ENCODE measurements at regions not wholly inside any gene's neighbourhood (a gene's known extent, or its start where the extent isn't known, plus 50 kb on each side); places are given as distances from the start of the nearest gene placed in this dataset.

DNA sequence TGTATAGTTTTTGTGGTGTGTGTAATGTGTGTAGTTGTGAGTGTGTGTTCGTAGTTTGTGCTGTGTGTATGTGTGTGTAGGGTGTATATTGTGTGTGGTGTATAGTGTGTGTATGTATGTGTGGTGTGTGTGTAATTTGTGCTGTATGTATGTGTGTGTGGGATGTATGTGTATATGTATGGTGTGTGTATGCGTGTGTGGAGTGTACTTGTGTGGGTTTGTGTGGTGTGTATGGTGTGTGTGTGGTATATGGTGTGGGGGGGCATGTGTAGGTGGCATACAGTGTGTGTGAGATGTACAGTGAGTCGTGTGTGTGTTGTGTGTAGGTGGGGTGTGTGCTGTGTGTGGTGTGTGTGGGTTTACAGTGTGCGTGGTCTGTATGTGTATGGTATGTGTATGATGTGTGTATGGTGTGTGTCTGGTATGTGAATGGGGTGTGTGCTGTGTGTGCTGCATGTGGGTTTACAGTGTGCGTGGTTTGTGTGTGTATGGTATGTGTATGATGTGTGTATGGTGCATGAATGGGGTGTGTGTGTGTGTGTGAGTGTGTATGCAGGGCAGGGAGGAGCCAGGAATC, 125.2 kb downstream of the GADD45G start:
- Histone ChIP-seq H3K9me3 (no peaks in the 10 kb centered on the region), H3K4me3 (no peak overlapping the region), H3K36me3 (no peaks in the 10 kb centered on the region), H3K27me3 (no peaks in the 10 kb centered on the region)
- DNase-seq: no peak

DNA sequence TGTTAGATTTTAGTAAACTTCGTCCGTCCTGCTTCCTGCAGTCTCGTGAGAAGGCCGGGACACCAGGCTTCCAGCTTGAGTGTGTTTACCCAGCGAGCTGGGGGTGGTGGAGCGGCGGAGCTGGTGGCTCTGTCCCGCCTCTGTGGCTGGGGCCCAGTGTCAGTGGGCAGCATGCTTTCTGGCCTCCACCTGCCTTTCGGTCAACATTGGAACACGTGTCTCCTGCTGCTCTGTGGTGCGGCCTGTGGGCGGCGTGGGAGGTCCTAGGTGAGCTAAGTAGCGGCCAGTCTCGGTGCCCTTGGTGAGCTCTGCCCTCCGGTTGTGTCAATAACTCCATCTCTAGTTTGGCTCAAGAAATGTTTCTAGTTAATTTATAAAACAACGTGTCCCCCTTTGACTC, 125.9 kb downstream of the GADD45G start:
- Histone ChIP-seq H3K9me3 (no peaks in the 10 kb centered on the region), H3K27me3 (no peaks in the 10 kb centered on the region), H3K36me3 (no peaks in the 10 kb centered on the region), H3K4me3 (no peak overlapping the region)
- no peak for DNase-seq

DNA sequence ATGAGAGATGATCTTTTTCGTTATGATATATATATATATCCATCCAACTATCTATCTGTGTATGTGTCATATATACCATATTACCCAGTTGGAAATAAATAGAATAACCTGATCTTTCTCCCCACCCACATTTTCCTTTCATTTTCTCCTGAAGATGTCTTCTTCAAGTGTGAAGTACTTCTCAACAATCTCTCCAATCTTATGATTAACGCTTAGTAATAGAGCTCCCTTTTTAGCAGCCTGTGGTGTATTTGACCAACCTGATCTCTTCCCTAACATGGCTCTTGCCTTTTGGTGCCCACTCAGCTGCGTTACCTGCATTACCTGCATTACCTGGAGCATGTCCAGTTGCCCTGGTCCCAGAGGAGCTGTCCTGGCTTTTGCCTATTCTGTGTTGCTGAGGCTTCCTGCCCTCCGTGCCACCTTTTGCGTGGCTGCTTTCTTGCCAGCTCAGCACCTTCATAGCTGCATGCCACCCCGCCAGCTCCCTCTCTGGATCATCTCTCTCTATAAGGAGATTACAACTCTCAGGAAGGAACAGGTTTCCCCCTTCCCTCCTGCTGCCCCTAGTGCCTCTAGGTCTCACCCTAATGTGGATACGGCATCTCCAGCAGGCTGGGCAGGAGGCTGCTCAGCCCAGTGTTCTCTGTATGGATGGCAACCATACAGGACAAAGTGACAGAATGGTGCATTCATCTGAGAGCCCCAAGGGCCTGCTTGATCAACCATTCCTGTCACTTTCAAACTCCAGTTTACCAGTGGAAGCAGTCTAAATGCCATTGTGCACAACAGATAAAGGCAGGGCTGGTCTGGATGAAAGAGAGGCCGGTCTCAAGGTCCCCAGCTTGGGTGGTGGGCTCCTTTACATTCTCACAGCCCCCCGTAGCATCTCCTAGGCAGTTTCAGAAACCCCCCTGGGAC, 126.7 kb downstream of the GADD45G start:
- H3K36me3 ChIP-seq: no peaks in the 10 kb centered on the region

DNA sequence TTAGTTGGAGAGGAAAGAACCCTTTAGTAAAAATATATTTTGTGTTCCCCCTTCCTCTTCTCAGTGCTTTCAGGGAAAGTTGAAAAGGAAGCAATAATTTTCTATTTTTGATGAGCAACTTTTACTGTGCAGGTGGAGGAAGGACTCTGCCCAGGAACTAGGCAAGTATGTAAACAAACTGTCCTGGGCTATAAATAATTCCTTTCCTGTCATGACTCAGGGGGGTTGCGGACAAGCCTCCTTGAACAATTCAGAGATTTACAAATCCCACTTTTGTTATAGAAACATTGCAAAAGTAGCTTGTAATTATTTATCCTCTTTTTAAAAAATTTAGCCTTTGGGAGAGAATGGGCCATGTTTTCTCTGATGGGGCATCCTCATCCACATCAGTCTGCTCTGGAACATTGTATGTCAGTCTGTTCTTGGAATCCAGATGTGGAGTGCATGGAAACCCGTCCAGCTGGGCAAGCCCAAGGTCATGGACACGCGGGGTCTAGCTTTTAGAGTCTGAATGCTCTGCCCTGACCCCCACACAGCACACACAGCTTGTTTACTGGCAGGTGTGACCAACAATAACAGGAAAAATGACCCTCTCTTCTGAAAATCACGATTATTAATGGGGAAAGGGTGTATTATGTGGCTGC, 127.6 kb downstream of the GADD45G start:
- Histone ChIP-seq H3K4me3 (no peak overlapping the region), H3K36me3 (no peaks in the 10 kb centered on the region), H3K9me3 (no peaks in the 10 kb centered on the region), H3K27me3 (no peaks in the 10 kb centered on the region)
- DNase-seq: no peak

More for the DNA sequence above, 126.7 kb downstream of the GADD45G start:
- Histone ChIP-seq H3K27me3 (no peaks in the 10 kb centered on the region), H3K4me3 (no peak overlapping the region), H3K9me3 (no peaks in the 10 kb centered on the region)
- no peak for DNase-seq

DNA sequence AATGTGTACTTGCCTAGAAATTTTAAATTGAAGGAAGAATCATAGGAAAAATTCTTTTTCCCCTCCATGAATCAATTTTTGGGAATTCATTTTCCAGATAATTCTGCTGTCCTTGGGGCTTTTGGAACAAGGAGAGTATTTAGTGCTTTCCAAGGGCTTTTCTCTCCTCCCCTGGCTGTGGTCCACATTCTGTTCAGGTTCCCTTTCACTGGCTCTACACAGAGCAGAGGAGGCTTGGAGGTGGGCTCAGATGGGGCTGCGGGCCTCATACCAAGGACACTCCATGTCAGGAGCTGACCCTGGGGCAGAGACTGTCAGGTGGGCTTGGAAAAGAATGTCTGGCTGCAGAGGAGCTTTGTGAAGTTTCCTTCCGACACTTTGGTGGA, 128.1 kb downstream of the GADD45G start:
- H3K27me3 ChIP-seq: no peaks in the 10 kb centered on the region
- DNase-seq: no peak
- H3K36me3 ChIP-seq: no peaks in the 10 kb centered on the region
- no peaks in the 10 kb centered on the region for H3K9me3 ChIP-seq
- H3K4me3 ChIP-seq: no peak overlapping the region

DNA sequence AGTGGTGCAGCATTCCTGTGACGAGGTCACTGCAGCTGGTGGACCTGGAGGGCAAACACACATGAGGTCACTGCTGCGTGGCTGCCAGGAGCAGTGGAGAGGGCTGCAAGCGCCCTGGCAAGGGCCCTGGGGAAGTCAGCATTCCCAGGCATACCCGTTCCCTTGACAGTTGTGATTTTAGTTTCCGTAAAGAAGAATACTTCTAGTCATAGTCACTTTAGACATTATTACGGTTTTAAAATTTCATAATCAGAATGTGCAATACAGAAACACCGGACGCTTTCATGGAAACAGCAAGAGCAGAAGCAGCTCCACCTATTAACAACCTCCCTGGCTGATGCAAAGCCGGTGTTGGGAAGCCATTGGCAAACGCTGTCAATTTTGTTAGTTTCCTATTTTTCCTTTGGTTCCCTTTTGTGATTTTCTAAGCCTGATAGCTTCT, 129.8 kb downstream of the GADD45G start:
- no peak for DNase-seq
- no peaks in the 10 kb centered on the region for H3K27me3 ChIP-seq

DNA sequence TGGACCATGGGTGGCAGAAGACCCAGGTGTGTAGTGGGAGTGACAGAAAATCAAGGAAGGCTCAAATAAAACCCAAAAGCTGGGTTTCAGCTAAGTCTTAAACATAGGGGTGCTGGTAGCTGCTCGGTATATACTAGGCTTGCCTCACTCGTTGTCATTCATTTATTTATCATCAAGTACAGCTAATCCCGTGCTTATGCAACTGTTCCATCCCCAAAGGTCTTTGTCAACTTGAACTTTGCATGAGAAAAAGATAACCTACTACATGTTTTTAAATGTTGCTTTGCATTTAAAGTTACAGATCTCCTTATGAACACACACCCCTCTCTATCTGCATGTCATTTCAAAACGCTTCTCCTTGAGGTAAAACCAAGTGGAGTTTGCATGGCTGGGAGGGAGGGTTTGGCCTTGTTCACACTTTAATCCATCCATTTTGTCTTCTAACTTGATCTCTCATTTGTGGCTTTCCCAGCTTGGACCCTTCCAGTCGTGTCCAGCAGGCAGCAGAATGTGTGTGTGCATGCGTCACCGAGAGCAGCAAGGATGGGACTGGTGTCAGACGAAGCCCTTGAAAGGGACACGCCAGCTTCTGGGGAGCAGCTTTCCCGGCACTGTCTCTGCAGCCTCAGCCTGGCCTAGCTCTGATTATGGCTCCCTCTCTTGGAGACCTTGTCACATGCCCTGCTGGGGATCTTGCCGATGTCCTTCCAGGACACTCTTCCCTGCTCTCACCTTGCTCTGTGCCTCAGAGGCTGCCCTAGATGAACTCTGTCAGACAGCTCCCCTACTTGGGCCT, 133.5 kb downstream of the GADD45G start:
- H3K27me3 ChIP-seq: no peaks in the 10 kb centered on the region
- no peak overlapping the region for H3K4me3 ChIP-seq
- no peak for DNase-seq
- no peaks in the 10 kb centered on the region for H3K9me3 ChIP-seq
- H3K36me3 ChIP-seq: no peaks in the 10 kb centered on the region

More for the DNA sequence above, 129.8 kb downstream of the GADD45G start:
- Histone ChIP-seq H3K36me3 (no peaks in the 10 kb centered on the region), H3K4me3 (no peak overlapping the region), H3K9me3 (no peaks in the 10 kb centered on the region)

DNA sequence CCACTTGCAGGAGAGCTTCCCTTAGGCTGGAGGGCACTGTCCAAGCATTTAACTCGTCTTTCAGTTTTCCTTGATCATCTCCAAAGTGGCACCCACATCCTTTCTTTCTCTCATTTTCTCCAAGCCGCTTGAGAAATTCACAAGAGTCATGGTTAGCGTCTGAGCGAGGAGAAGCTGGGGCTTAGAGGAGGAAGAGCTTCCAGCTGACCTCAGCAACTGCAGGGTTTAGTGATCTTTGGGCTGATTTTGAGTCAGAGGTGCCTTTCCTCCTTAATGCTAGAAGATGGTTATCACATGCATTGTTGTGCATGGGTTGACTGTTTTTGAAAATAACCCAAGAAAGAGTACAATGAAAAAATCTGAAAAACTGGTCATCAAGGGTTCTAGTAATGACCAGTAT, 134.7 kb downstream of the GADD45G start:
- Histone ChIP-seq H3K36me3 (no peaks in the 10 kb centered on the region), H3K4me3 (no peak overlapping the region), H3K9me3 (no peaks in the 10 kb centered on the region), H3K27me3 (no peaks in the 10 kb centered on the region)
- DNase-seq: no peak

DNA sequence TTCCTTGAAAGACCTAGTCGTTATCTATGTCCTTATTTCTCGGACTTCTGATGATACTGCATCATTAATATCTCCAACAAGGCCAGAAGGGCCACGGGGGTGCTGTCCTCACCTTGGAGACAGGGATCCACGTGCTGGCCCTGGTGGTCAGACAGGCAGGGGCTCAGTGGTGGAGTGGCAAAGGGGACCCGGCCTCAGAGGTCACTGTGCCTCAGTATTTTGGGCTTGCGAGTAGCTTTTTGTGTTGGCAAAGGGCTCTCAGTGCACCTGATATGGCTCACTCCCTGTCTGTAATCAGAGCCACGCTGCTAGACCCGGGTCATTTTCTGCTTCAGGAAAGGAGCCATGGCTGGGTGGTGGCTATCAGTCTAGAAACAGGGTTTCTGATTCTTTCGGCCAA, 135.1 kb downstream of the GADD45G start:
- no peaks in the 10 kb centered on the region for H3K36me3 ChIP-seq
- no peak for DNase-seq
- H3K9me3 ChIP-seq: no peaks in the 10 kb centered on the region
- H3K4me3 ChIP-seq: no peak overlapping the region
- no peaks in the 10 kb centered on the region for H3K27me3 ChIP-seq

DNA sequence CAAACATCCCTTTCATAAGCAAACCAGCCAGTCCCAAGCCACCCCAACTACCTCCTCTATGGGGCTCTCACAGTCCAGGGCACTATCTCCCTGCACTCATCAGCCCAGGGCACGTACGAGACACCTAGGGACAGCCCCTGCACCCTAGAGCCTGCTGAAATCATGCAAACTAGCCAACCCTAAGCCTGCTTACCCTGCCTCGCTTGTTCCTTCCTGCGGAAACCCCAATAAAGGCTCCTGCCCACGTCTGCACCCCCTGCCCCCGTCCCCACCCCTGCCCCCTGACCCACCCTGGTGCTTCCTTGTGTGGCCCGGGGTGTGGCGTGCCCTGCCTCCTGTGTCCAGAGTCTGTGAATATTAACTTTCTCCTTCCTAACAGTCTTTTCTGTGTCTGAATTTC, 135.9 kb downstream of the GADD45G start:
- Histone ChIP-seq H3K36me3 (no peaks in the 10 kb centered on the region), H3K27me3 (no peaks in the 10 kb centered on the region), H3K4me3 (no peak overlapping the region), H3K9me3 (no peaks in the 10 kb centered on the region)
- DNase-seq: no peak

DNA sequence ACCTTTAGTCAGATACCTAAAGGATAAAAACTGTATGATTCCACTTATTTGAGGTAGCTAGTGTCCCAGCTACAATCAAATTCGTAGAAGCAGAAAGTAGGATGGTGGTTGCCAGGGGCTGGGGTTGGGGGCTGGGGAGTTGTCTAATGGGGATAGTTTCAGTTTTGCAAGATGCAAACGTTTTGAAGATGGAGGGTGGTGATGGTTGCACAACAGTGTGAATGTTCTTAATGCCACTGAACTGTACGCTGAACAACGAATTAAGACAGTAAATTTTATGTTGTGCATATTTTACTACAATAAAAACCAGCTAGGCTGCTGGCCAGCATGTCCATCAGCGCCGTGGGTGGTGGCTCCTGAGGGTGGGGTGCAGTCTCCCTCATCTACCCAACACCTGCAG, 137.8 kb downstream of the GADD45G start:
- Histone ChIP-seq H3K27me3 (no peaks in the 10 kb centered on the region), H3K36me3 (no peaks in the 10 kb centered on the region), H3K9me3 (no peaks in the 10 kb centered on the region), H3K4me3 (no peak overlapping the region)
- no peak for DNase-seq

DNA sequence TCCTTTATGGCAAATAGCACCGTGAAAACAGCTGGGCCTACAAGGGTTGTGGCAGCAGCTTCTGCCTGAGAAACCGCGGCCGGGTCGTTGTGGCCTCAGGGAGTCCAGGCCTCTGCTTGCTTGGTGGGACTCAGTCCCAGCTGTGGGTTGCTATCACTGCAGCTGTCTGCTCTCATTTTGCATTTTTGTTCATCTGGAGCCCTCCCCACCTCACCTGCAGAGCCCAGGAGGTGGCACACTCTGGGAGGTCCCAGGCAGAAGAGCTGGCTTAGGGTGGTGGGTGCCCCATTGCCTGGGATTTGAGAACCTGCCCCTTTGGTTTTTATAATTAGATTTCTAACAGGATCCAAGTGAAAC, 138.4 kb downstream of the GADD45G start:
- Histone ChIP-seq H3K36me3 (no peaks in the 10 kb centered on the region), H3K4me3 (no peak overlapping the region), H3K9me3 (no peaks in the 10 kb centered on the region), H3K27me3 (no peaks in the 10 kb centered on the region)
- no peak for DNase-seq

DNA sequence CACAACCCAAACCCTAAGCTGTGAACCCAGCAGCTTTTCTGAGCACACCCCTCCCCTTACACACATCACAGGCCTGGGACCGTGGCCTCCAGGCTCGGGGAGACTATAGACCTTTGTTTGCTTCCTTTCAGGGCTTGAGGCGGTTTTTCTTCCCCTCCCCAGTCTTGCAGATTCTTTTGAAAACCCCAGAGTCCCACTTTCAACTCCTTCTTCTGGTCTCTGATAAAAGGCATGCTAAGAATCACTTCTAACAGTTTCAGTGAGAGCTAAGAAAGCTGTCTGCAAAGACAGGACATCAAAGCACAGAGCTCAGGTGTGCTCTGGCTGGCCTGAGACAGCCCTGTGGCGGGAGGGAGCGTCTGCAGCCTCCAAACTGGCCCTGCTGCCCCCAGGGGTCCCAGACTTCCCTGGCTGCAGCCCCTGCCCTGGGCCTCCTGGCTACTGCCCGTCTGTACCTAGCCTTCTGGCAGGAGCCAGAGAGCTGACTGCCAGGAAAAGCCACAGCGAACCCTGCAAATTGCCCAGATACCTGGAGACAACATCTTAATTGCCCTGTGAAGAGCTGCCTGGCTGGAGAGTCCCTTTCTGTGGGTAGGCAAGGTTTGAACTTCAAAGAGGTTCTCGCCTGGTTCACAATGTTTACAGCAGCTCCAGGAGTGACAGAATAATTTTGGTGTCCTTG, 138.9 kb downstream of the GADD45G start:
- H3K9me3 ChIP-seq: no peaks in the 10 kb centered on the region
- no peaks in the 10 kb centered on the region for H3K27me3 ChIP-seq
- H3K4me3 ChIP-seq: no peak overlapping the region
- DNase-seq: no peak
- no peaks in the 10 kb centered on the region for H3K36me3 ChIP-seq

DNA sequence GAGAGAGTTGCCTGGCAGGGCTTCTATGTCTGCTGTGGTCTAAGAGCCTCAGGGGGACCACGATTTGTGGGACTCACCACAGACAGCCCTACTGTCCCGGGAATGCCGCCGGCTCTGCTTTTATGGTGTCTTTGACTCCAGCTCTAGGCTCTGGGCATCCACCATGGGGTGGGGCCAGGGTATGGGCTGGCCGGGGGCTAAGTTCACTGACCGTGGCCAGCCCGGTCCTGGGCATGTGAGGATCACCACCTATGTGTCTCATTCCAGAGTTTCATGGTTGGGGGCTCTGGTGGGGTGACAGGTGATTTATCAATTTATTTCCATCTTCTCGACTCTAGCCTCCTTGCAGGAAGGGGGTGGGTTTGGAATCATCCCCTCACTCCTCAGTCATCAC, 139.4 kb downstream of the GADD45G start:
- no peak for DNase-seq
- Histone ChIP-seq H3K9me3 (no peaks in the 10 kb centered on the region), H3K4me3 (no peak overlapping the region), H3K27me3 (no peaks in the 10 kb centered on the region), H3K36me3 (no peaks in the 10 kb centered on the region)

DNA sequence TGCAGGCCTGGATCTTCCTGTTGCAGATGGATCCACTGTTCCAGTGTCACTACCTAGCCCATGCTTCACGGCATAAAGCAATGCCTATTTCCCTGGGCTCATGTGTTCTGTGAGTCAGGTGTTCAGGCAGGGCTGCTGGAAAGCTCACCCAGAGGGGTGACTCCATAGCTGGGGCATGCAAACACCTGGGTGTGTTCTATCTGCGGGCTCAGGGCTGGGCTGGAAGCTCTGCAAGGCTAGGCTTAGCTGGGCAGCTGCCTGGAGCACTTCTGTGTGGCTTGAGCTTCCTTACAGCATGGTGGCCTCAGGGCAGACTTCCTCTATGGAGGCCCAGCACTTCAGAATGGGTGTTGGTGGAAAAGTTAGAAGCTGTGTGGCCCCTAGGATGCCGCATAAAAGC, 139.9 kb downstream of the GADD45G start:
- Histone ChIP-seq H3K27me3 (no peaks in the 10 kb centered on the region), H3K4me3 (no peak overlapping the region), H3K9me3 (no peaks in the 10 kb centered on the region), H3K36me3 (no peaks in the 10 kb centered on the region)
- DNase-seq: no peak

DNA sequence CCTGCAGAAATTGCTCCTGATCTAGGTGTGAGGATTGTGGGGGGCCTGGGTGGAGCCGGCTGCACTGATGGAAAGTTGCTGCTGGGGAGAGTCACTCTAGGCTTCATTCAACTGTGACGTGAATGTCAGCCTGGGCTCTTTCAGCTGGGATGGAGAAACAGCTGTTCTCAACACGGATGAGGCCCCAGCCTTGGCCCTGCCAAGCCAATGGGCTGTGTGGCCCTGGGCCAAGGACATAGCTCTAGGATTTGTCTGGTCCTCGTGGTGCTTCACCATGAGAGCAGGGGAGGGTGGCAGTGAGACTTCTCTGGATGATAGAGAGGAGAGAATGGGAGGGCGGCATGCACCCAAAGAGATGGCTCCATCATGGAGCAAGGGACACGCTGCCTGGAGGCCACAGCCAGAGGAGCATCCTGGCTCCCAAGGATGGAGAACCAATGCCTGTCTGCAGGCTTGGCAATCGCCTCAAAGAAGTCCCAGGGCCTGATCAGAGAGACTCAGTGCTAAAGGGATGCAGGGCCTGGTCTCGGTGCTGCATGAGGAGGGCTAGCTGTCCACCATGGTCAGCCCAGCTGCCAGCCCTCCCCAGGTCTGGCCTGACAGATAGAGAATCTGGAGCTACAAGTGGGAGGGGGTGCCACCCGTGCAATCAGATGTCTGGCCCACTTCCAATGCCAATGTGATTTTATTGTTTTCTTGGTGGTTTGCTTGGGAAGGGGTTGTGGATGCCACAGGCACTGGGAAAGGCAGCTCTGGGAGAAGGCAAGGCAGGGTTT, 141.0 kb downstream of the GADD45G start:
- no peaks in the 10 kb centered on the region for H3K9me3 ChIP-seq
- H3K36me3 ChIP-seq: no peaks in the 10 kb centered on the region
- DNase-seq: no peak
- no peaks in the 10 kb centered on the region for H3K27me3 ChIP-seq
- H3K4me3 ChIP-seq: no peak overlapping the region
